Fibroblast of lung (primary cell): ENCODE measurements at regions not wholly inside any gene's neighbourhood (a gene's known extent, or its start where the extent isn't known, plus 50 kb on each side); places are given as distances from the start of the nearest gene placed in this dataset.

Source experiments
- DNase-seq, 2 donors: peaks; one replicate each; pipeline versions ENCODE4 v3.0.0 to v3.0.0-alpha.2; 2010; ENCODE audit warnings: low read depth in 2 of 2
- H2AFZ ChIP-seq: 2 replicates; pipeline ENCODE4 v1.5.1; 2012; ENCODE audit warnings: low read length, control low read depth, inconsistent platforms
- H3K27ac ChIP-seq: 2 replicates; pipeline ENCODE4 v1.5.1; 2011; ENCODE audit warnings: low read length, control low read depth; ENCODE audit not compliant: insufficient read depth
- H3K27me3 ChIP-seq: 2 replicates; pipeline ENCODE4 v1.5.1; 2011; ENCODE audit warnings: mild to moderate bottlenecking, low read length; ENCODE audit not compliant: control insufficient read depth, insufficient read depth
- H3K36me3 ChIP-seq: 2 replicates; pipeline ENCODE4 v1.5.1; 2011; ENCODE audit warnings: low read length; ENCODE audit not compliant: control insufficient read depth, insufficient read depth
- H3K4me1 ChIP-seq: 2 replicates; pipeline ENCODE4 v1.5.1; 2011; ENCODE audit warnings: low read length; ENCODE audit not compliant: control insufficient read depth, insufficient read depth; ENCODE audit errors: extremely low read depth
- H3K4me2 ChIP-seq: 2 replicates; pipeline ENCODE4 v1.5.1; 2011; ENCODE audit warnings: low read length, control low read depth; ENCODE audit not compliant: insufficient read depth; ENCODE audit errors: extremely low read depth
- H3K4me3 ChIP-seq, 4 experiments: fragments of 200-600 bp in 1 of 4; sonication (generic) in 1 of 4; replicated peaks in 1 of 4; 2 replicates each; pipeline ENCODE4 v1.5.1; 2011 to 2016; ENCODE audit warnings: low read length in 4 of 4, low read depth in 3 of 4, mild to moderate bottlenecking in 3 of 4, control low read depth in 2 of 4, inconsistent platforms in 1 of 4, mixed read lengths in 1 of 4; ENCODE audit not compliant: insufficient read depth in 1 of 4; ENCODE audit errors: control extremely low read depth in 1 of 4
- H3K79me2 ChIP-seq: 2 replicates; pipeline ENCODE4 v1.5.1; 2012; ENCODE audit warnings: mild to moderate bottlenecking, low read length, inconsistent platforms; ENCODE audit not compliant: control insufficient read depth, insufficient read depth
- H3K9ac ChIP-seq: 2 replicates; pipeline ENCODE4 v1.5.1; 2011; ENCODE audit warnings: mild to moderate bottlenecking, low read length, control low read depth; ENCODE audit not compliant: insufficient read depth
- H3K9me3 ChIP-seq: 2 replicates; pipeline ENCODE4 v1.5.1; 2012; ENCODE audit warnings: low read depth, low read length; ENCODE audit not compliant: control insufficient read depth, insufficient read depth
- H4K20me1 ChIP-seq: 2 replicates; pipeline ENCODE4 v1.5.1; 2011; ENCODE audit warnings: low read length; ENCODE audit not compliant: control insufficient read depth, insufficient read depth; ENCODE audit errors: extremely low read depth
- EZH2 ChIP-seq: IDR thresholded peaks from 2 replicates; pipeline ENCODE4 v1.5.1; 2012; ENCODE audit warnings: low read length, control low read depth, mild to moderate bottlenecking; ENCODE audit errors: missing control alignments
- TF ChIP-seq, protein P1 (sequence below), 2 donors: IDR thresholded peaks in 1 of 2; conservative IDR thresholded peaks in 1 of 2; 1 replicate in 1 of 2; 2 replicates in 1 of 2; pipeline ENCODE4 v1.5.1; 2011 to 2012; ENCODE audit warnings: low read length in 2 of 2, control low read depth in 1 of 2, inconsistent platforms in 1 of 2, low read depth in 1 of 2, mild to moderate bottlenecking in 1 of 2

DNA sequence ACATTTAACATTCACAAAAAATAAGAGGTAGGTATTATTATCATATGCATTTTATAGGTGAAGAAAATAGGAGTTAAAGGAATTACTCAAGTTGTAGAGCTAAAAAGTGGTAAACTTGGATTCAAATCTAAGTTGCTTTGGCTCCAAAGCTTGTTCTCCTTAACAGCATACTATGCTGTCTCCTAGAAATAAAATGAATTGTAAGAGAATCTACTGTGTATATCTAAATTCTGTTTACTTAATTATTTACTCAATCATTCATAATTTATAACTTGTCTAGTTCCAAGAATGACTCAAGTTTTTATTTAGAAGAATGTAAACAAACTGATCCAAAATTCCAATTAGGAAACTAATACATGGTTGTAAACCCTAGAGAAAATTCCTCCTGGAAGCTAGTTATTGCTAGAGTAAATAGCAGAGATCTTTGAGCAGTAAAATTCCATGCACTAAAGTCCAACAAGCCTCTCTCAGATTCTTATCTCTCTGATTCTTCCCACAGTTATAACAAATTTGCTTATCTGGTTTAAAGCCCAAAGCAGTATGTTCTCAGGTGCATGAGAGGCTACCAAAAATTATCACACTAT lies 132.5 kb upstream of the DPT start:
- H3K36me3 ChIP-seq = no peaks in the 10 kb centered on the region
- no peak overlapping the region for H3K4me2 ChIP-seq
- H3K4me3 ChIP-seq = no peak overlapping the region
- no peak overlapping the region for H3K9ac ChIP-seq
- no peaks in the 10 kb centered on the region for H3K4me1 ChIP-seq
- no peak for DNase-seq
- no peak for TF ChIP-seq EZH2
- TF ChIP-seq, protein P1, sequence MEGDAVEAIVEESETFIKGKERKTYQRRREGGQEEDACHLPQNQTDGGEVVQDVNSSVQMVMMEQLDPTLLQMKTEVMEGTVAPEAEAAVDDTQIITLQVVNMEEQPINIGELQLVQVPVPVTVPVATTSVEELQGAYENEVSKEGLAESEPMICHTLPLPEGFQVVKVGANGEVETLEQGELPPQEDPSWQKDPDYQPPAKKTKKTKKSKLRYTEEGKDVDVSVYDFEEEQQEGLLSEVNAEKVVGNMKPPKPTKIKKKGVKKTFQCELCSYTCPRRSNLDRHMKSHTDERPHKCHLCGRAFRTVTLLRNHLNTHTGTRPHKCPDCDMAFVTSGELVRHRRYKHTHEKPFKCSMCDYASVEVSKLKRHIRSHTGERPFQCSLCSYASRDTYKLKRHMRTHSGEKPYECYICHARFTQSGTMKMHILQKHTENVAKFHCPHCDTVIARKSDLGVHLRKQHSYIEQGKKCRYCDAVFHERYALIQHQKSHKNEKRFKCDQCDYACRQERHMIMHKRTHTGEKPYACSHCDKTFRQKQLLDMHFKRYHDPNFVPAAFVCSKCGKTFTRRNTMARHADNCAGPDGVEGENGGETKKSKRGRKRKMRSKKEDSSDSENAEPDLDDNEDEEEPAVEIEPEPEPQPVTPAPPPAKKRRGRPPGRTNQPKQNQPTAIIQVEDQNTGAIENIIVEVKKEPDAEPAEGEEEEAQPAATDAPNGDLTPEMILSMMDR (conservative IDR thresholded peaks at IDR 0.05 in 1 of 2, IDR thresholded peaks at IDR 0.05 in 1 of 2; ENCODE audit: low read depth in 1 of 2, low read length in 2 of 2) = no peak
- no peak overlapping the region for H2AFZ ChIP-seq
- H3K79me2 ChIP-seq = no peaks in the 10 kb centered on the region
- H4K20me1 ChIP-seq = no peaks in the 10 kb centered on the region
- no peaks in the 10 kb centered on the region for H3K9me3 ChIP-seq
- H3K27ac ChIP-seq = no peak overlapping the region
- no peaks in the 10 kb centered on the region for H3K27me3 ChIP-seq

DNA sequence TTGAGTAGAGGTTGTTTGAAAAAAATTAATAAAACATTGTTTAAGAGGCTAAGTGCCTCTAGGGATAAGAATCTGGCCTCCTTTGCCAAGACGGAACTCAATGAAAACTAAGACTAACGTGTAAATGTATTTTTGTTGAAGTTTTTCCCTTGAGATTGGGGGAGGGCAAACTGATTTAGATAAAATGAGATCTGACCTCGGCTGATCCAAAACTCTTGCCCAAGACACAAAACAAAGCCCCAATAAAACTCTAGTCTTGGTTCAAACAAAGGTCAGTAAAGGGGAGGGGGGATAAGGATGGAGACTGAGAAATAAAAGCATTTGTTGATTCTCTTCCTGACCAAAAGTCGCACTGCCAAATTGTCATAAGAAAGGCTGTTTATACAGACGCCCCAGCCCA lies 134.8 kb upstream of the DPT start:
- H3K9ac ChIP-seq = no peak overlapping the region
- no peaks in the 10 kb centered on the region for H3K36me3 ChIP-seq
- no peaks in the 10 kb centered on the region for H3K79me2 ChIP-seq
- no peak overlapping the region for H3K4me2 ChIP-seq
- H2AFZ ChIP-seq = no peak overlapping the region
- DNase-seq = no peak
- no peaks in the 10 kb centered on the region for H3K4me1 ChIP-seq
- TF ChIP-seq, protein P1 (conservative IDR thresholded peaks at IDR 0.05 in 1 of 2, IDR thresholded peaks at IDR 0.05 in 1 of 2; ENCODE audit: low read depth in 1 of 2, low read length in 2 of 2) = no peak
- no peak for TF ChIP-seq EZH2
- H3K9me3 ChIP-seq = no peaks in the 10 kb centered on the region
- H3K27ac ChIP-seq = no peak overlapping the region
- no peaks in the 10 kb centered on the region for H4K20me1 ChIP-seq
- no peaks in the 10 kb centered on the region for H3K27me3 ChIP-seq
- H3K4me3 ChIP-seq = no peak overlapping the region

DNA sequence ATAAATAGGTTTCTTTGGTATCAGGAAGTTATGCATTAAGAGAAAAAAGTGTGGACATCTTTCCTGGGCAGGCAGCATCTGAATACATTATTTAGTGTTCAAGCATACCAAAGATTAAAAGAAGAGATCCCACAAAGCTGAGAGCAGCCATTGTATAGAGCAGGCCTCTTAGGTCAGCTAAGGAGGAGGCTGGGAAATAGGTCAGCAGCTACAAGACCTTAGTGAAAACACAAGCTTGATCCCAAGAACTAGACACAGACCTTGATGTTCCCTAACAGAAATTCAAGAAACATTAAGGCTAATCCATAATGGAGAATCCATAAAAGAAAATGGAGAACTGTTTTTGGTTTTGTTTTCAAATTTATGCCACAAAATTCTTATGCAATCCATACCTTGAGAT lies 135.3 kb upstream of the DPT start:
- no peak overlapping the region for H3K4me3 ChIP-seq
- no peaks in the 10 kb centered on the region for H3K4me1 ChIP-seq
- no peaks in the 10 kb centered on the region for H3K79me2 ChIP-seq
- H3K36me3 ChIP-seq = no peaks in the 10 kb centered on the region
- DNase-seq = no peak
- no peak overlapping the region for H3K4me2 ChIP-seq
- no peak overlapping the region for H3K27ac ChIP-seq
- TF ChIP-seq EZH2 = no peak
- TF ChIP-seq, protein P1 (conservative IDR thresholded peaks at IDR 0.05 in 1 of 2, IDR thresholded peaks at IDR 0.05 in 1 of 2; ENCODE audit: low read depth in 1 of 2, low read length in 2 of 2) = no peak
- no peak overlapping the region for H2AFZ ChIP-seq
- no peak overlapping the region for H3K9ac ChIP-seq
- H3K27me3 ChIP-seq = no peaks in the 10 kb centered on the region
- H3K9me3 ChIP-seq = no peaks in the 10 kb centered on the region
- no peaks in the 10 kb centered on the region for H4K20me1 ChIP-seq
